ENCODE measurements at regions not wholly inside any gene's neighbourhood (a gene's known extent, or its start where the extent isn't known, plus 50 kb on each side); places are given as distances from the start of the nearest gene placed in this dataset.
"Not testable (repeated sequence)": the region's sequence is repeated elsewhere in the genome, so short reads cannot be mapped to it uniquely, and the experiment has no call there.

GRCh38 chr6:119760046-119760445 lies 410.5 kb upstream of the MAN1A1 start:
- H3K4me3 ChIP-seq (ENCODE audit: low read depth, poor library complexity, severe bottlenecking), result no peak overlapping the region
- intact Hi-C loops (cut with DNase I; ENCODE audit: low total_unique reads), result no loop called here
- TF ChIP-seq, protein P1, sequence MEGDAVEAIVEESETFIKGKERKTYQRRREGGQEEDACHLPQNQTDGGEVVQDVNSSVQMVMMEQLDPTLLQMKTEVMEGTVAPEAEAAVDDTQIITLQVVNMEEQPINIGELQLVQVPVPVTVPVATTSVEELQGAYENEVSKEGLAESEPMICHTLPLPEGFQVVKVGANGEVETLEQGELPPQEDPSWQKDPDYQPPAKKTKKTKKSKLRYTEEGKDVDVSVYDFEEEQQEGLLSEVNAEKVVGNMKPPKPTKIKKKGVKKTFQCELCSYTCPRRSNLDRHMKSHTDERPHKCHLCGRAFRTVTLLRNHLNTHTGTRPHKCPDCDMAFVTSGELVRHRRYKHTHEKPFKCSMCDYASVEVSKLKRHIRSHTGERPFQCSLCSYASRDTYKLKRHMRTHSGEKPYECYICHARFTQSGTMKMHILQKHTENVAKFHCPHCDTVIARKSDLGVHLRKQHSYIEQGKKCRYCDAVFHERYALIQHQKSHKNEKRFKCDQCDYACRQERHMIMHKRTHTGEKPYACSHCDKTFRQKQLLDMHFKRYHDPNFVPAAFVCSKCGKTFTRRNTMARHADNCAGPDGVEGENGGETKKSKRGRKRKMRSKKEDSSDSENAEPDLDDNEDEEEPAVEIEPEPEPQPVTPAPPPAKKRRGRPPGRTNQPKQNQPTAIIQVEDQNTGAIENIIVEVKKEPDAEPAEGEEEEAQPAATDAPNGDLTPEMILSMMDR (IDR thresholded peaks at IDR 0.05), result no peak
- no peak for TF ChIP-seq POLR2A (IDR thresholded peaks at IDR 0.05)
- DNase-seq (ENCODE audit: low spot score in 2 of 2), result no peak
- 71 to 74% methylated on average over 1 of the region's 1 CpG for WGBS, 2 donors

GRCh38 chr6:119758385-119758784 lies 408.8 kb upstream of the MAN1A1 start:
- TF ChIP-seq, protein P1 (IDR thresholded peaks at IDR 0.05), result no peak
- TF ChIP-seq POLR2A (IDR thresholded peaks at IDR 0.05), result no peak
- DNase-seq (ENCODE audit: low spot score in 2 of 2), result no peak
- intact Hi-C loops (cut with DNase I; ENCODE audit: low total_unique reads), result no loop called here

DNA sequence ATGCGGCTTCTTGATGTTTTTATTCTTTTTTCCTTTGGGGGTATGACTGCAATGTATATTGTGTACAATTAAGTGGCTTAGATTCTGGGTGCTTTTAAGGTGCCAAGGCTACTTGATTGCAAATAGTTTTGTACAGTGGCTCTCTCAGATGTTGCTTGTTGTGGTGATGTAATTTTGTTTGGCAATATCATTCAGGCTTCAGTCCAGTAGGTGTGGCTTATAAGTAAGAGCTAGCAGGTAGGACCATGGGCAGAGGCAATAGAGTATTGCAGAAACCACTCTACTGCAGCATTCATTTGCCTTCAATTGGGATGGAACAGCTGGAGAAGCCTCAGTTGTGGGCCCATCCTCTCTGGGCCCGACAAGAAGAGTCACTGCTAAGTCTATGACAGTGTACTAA lies 407.9 kb upstream of the MAN1A1 start:
- intact Hi-C loops (cut with DNase I; ENCODE audit: low total_unique reads), result no loop called here
- DNase-seq (ENCODE audit: low spot score in 2 of 2), result no peak
- TF ChIP-seq, protein P1 (IDR thresholded peaks at IDR 0.05), result no peak
- no peak for TF ChIP-seq POLR2A (IDR thresholded peaks at IDR 0.05)
- 80 to 89% methylated on average over 2 of the region's 2 CpGs for WGBS, 2 donors
- H3K4me3 ChIP-seq (ENCODE audit: low read depth, poor library complexity, severe bottlenecking), result no peak overlapping the region

More at GRCh38 chr6:119758385-119758784, 408.8 kb upstream of the MAN1A1 start:
- WGBS, 2 donors, result 46 to 48% methylated on average over 3 of the region's 3 CpGs
- no peak overlapping the region for H3K4me3 ChIP-seq (ENCODE audit: low read depth, poor library complexity, severe bottlenecking)

DNA sequence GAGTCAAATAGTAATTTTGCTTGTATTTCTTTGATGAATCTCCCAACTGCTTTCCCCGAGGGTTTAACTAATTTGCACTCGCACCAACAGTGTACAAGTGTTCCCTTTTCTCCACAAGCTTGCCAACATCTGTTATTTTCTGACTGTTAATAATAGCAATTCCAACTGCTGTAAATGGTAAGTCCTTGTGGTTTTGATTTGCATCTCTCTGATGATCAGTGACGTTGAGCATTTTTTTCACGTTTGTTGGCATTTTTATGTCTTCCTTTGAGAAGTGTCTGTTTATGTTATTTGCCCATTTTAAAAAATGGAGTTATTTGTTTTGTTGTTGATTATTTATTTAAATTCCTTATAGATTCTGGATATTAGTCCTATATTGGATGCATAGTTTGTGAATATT lies 399.8 kb upstream of the MAN1A1 start:
- intact Hi-C loops (cut with DNase I; ENCODE audit: low total_unique reads), result no loop called here
- H3K4me3 ChIP-seq (ENCODE audit: low read depth, poor library complexity, severe bottlenecking), result no peak overlapping the region
- no peak for DNase-seq (ENCODE audit: low spot score in 2 of 2)
- no peak for TF ChIP-seq POLR2A (IDR thresholded peaks at IDR 0.05)
- TF ChIP-seq, protein P1 (IDR thresholded peaks at IDR 0.05), result no peak
- WGBS, 2 donors, result 30 to 36% methylated on average over 4 of the region's 4 CpGs

- WGBS, 2 donors, result 76 to 86% methylated on average over 3 of the region's 3 CpGs
- H3K4me3 ChIP-seq (ENCODE audit: low read depth, poor library complexity, severe bottlenecking); DNase-seq (ENCODE audit: low spot score in 2 of 2); intact Hi-C loops (cut with DNase I; ENCODE audit: low total_unique reads): not testable (repeated sequence)
Measured at GRCh38 chr6:119748535-119748934, 399.0 kb upstream of the MAN1A1 start.

DNA sequence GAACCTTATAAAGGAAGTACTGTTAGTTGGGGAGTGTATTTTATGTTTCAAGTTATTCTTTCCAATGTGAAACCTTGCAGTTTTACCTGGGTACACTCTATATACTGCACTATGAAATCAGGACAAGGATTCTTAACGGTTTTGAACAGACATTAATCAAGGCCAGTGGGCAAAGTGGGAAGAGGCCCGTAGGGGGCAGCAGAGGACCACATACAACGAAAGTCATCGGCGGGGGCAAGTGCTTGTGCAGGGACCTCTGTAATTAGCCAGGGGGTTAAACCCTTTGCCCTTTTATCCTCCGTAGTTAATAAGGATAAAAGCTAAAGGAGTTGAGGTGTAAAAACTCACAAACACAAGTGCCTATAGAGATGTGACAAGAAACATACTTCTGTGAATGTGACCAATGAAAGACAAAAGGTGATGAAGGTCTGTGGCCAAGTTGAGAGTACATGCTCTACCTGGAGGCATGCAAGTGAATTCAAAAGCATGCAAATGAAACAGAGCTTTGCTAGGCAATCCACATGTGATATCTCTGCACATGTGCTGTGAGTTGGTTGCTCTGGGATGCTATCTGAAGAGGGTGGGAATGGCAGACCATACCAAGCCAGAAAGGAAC lies 392.7 kb upstream of the MAN1A1 start:
- intact Hi-C loops (cut with DNase I; ENCODE audit: low total_unique reads), result no loop called here
- TF ChIP-seq, protein P1 (IDR thresholded peaks at IDR 0.05), result no peak
- TF ChIP-seq POLR2A (IDR thresholded peaks at IDR 0.05), result no peak
- no peak overlapping the region for H3K4me3 ChIP-seq (ENCODE audit: low read depth, poor library complexity, severe bottlenecking)
- peak; percentile 33 to 89 for DNase-seq (ENCODE audit: low spot score in 2 of 2)
- 14 to 23% methylated on average over 6 of the region's 6 CpGs for WGBS, 2 donors

All from lower leg skin (tissue), 4 donors.